OCI-LY7 (cell line): ENCODE measurements at regions not wholly inside any gene's neighbourhood (a gene's known extent, or its start where the extent isn't known, plus 50 kb on each side); places are given as distances from the start of the nearest gene placed in this dataset.

Experiments
- BruUV-seq: library from RNA; stranded (reverse); fragments of 400-500 nt; replicated peaks from 2 replicates; lab custom pipeline; 2021; lab: Mats Ljungman, UMichigan
- CTCF ChIA-PET: fragments of 300-600 bp; sonication (Branson Sonifier 250); formaldehyde crosslinking; loops from one replicate; lab custom pipeline; 2022; ENCODE audit warnings: antibody characterized with exemption; ENCODE audit not compliant: unreplicated experiment; lab: Charles Lee
- POLR2A ChIA-PET: fragments of 300-600 bp; sonication (Branson Sonifier 250); formaldehyde crosslinking; loops from one replicate; lab custom pipeline; 2022; ENCODE audit warnings: antibody characterized with exemption; lab: Charles Lee
- DNase-seq: peaks from one replicate; pipeline ENCODE4 v3.0.0-alpha.2; 2015; ENCODE audit warnings: low spot score
- H2AFZ ChIP-seq: fragments of 200-600 bp; sonication (generic), shearing (Covaris generic); 2 replicates; pipeline ENCODE4 v1.6.1; 2014; ENCODE audit warnings: mild to moderate bottlenecking, antibody characterized with exemption, low read length, moderate library complexity
- H3K27ac ChIP-seq: fragments of 200-600 bp; sonication (generic); 2 replicates; pipeline ENCODE4 v1.5.1; 2014; ENCODE audit warnings: mixed run types, low read depth, mild to moderate bottlenecking, moderate library complexity, low read length, inconsistent platforms; ENCODE audit not compliant: poor library complexity, severe bottlenecking
- H3K36me3 ChIP-seq: fragments of 200-600 bp; sonication (generic); 2 replicates; pipeline ENCODE4 v1.6.1; 2014; ENCODE audit warnings: mild to moderate bottlenecking, antibody characterized with exemption, low read length, moderate library complexity, mixed read lengths; ENCODE audit not compliant: insufficient read depth
- H3K4me1 ChIP-seq: fragments of 200-600 bp; sonication (generic); 2 replicates; pipeline ENCODE4 v1.5.1; 2014; ENCODE audit warnings: mild to moderate bottlenecking, low read length; ENCODE audit not compliant: insufficient read depth, poor library complexity, severe bottlenecking
- H3K4me2 ChIP-seq: fragments of 200-600 bp; sonication (generic); 2 replicates; pipeline ENCODE4 v1.6.1; 2014; ENCODE audit warnings: mild to moderate bottlenecking, low read length
- H3K4me3 ChIP-seq: fragments of 200-600 bp; sonication (generic); 2 replicates; pipeline ENCODE4 v1.5.1; 2014; ENCODE audit warnings: mild to moderate bottlenecking, low read depth, low read length; ENCODE audit not compliant: poor library complexity, severe bottlenecking
- H3K79me2 ChIP-seq: fragments of 200-600 bp; sonication (generic); 2 replicates; pipeline ENCODE4 v1.6.1; 2016; ENCODE audit warnings: low read depth, mild to moderate bottlenecking, low read length, moderate library complexity, mixed read lengths; ENCODE audit not compliant: insufficient read depth
- H3K9me2 ChIP-seq: fragments of 200-600 bp; sonication (generic); 2 replicates; pipeline ENCODE4 v1.6.1; 2016; ENCODE audit warnings: mild to moderate bottlenecking, low read length, mixed read lengths; ENCODE audit not compliant: insufficient read depth
- H3K9me3 ChIP-seq: fragments of 200-600 bp; sonication (generic); 2 replicates; pipeline ENCODE4 v1.6.1; 2014; ENCODE audit warnings: mild to moderate bottlenecking, mixed run types, low read length, mixed read lengths
- H4K20me1 ChIP-seq: fragments of 200-600 bp; sonication (generic); 2 replicates; pipeline ENCODE4 v1.6.1; 2014; ENCODE audit warnings: mild to moderate bottlenecking, antibody characterized with exemption, low read length, moderate library complexity, mixed read lengths; ENCODE audit not compliant: insufficient read depth
- CTCF ChIP-seq: fragments of 200-600 bp; sonication (generic); conservative IDR thresholded peaks from 2 replicates; pipeline ENCODE4 v1.5.1; 2014; ENCODE audit warnings: mild to moderate bottlenecking, antibody characterized with exemption, low read length, moderate library complexity, mixed read lengths
- EZH2phosphoT487 ChIP-seq: fragments of 200-600 bp; sonication (generic); IDR thresholded peaks from 2 replicates; pipeline ENCODE4 v1.6.1; 2018; ENCODE audit warnings: low read depth, borderline replicate concordance, mild to moderate bottlenecking, mixed run types, antibody characterized with exemption, low read length, moderate library complexity, mixed read lengths
- intact Hi-C: fragments of 100-400 bp; cut with micrococcal nuclease; formaldehyde crosslinking; loops from one replicate; pipeline ENCODE4 v1.10.0; 2022; ENCODE audit not compliant: unreplicated experiment

GRCh38 chr17:73746314-73747073, 102.2 kb upstream of the SDK2 start:
- no peaks in the 10 kb centered on the region for H3K36me3 ChIP-seq

GRCh38 chr17:73747221-73748002, 103.2 kb upstream of the SDK2 start:
- Histone ChIP-seq H3K36me3 (no peaks in the 10 kb centered on the region), H2AFZ (no peak overlapping the region), H4K20me1 (no peaks in the 10 kb centered on the region), H3K4me3 (no peak overlapping the region), H3K4me1 (peaks cover 27% of the 10 kb centered on the region), H3K9me3 (no peaks in the 10 kb centered on the region), H3K27ac (no peak overlapping the region), H3K4me2 (no peak overlapping the region), H3K9me2 (no peaks in the 10 kb centered on the region), H3K79me2 (no peaks in the 10 kb centered on the region)
- TF ChIP-seq EZH2phosphoT487 = no peak
- no peak for TF ChIP-seq CTCF
- POLR2A ChIA-PET = interaction anchor here (2.6 kb wide), 1 partner anchor 9 kb away, joined by 8 read pairs; no protein-coding TSS in a partner anchor
- CTCF ChIA-PET = interaction anchor here (0.6 kb wide), 1 partner anchor 180 kb away, joined by 3 read pairs; no protein-coding TSS in a partner anchor
- BruUV-seq = no TSS peak
- no peak for DNase-seq
- intact Hi-C loops = no loop called here

More at GRCh38 chr17:73746314-73747073, 102.2 kb upstream of the SDK2 start:
- H3K4me3 ChIP-seq = no peak overlapping the region
- H3K4me1 ChIP-seq = peaks cover 27% of the 10 kb centered on the region
- no peaks in the 10 kb centered on the region for H3K9me3 ChIP-seq
- no peak overlapping the region for H3K27ac ChIP-seq
- no peaks in the 10 kb centered on the region for H4K20me1 ChIP-seq
- TF ChIP-seq CTCF (no peak), EZH2phosphoT487 (no peak)
- H3K4me2 ChIP-seq = no peak overlapping the region
- H3K9me2 ChIP-seq = no peaks in the 10 kb centered on the region
- intact Hi-C loops = no loop called here
- CTCF ChIA-PET = interaction anchor here (0.6 kb wide), 1 partner anchor 162 kb away, joined by 5 read pairs; no protein-coding TSS in a partner anchor
- no peak overlapping the region for H2AFZ ChIP-seq
- POLR2A ChIA-PET = interaction anchor here (0.7 to 2.6 kb wide), 3 partner anchors 8 to 82 kb away, joined by 3 to 8 read pairs (median 3); no protein-coding TSS in a partner anchor
- DNase-seq = no peak
- no peaks in the 10 kb centered on the region for H3K79me2 ChIP-seq
- BruUV-seq = no TSS peak
